ENCODE measurements at regions not wholly inside any gene's neighbourhood (a gene's known extent, or its start where the extent isn't known, plus 50 kb on each side); places are given as distances from the start of the nearest gene placed in this dataset.
A peak's percentile ranks its signal among the peaks of the same experiment; 100 is the strongest.

- no peak overlapping the region for H3K4me3 ChIP-seq (ENCODE audit: low read depth, low read length)
- no peaks in the 10 kb centered on the region for H3K36me3 ChIP-seq
- H3K9me3 ChIP-seq: no peaks in the 10 kb centered on the region
- no peak for DNase-seq
- peaks cover 12% of the 10 kb centered on the region for H3K4me1 ChIP-seq
- no peaks in the 10 kb centered on the region for H3K27me3 ChIP-seq
- TF ChIP-seq CTCF (IDR thresholded peaks at IDR 0.05; ENCODE audit: low read depth, low read length): no peak
These were observed 57.5 kb downstream of the MAGEF1 start for GRCh38 chr3:184654375-184654774.

GRCh38 chr3:184652465-184652864, 59.4 kb downstream of the MAGEF1 start:
- H3K27me3 ChIP-seq: no peaks in the 10 kb centered on the region
- no peak for DNase-seq
- no peak for TF ChIP-seq CTCF (IDR thresholded peaks at IDR 0.05; ENCODE audit: low read depth, low read length)
- no peaks in the 10 kb centered on the region for H3K36me3 ChIP-seq
- H3K4me1 ChIP-seq: peaks cover 4% of the 10 kb centered on the region
- H3K4me3 ChIP-seq (ENCODE audit: low read depth, low read length): no peak overlapping the region
- H3K9me3 ChIP-seq: no peaks in the 10 kb centered on the region

GRCh38 chr3:184651904-184652303, 60.0 kb downstream of the MAGEF1 start:
- no peak overlapping the region for H3K4me3 ChIP-seq (ENCODE audit: low read depth, low read length)
- H3K36me3 ChIP-seq: no peaks in the 10 kb centered on the region
- H3K9me3 ChIP-seq: no peaks in the 10 kb centered on the region
- no peaks in the 10 kb centered on the region for H3K27me3 ChIP-seq
- no peak for TF ChIP-seq CTCF (IDR thresholded peaks at IDR 0.05; ENCODE audit: low read depth, low read length)
- DNase-seq: no peak
- H3K4me1 ChIP-seq: peaks cover 3% of the 10 kb centered on the region

GRCh38 chr3:184648636-184649035, 63.2 kb downstream of the MAGEF1 start:
- Histone ChIP-seq H3K4me3 (ENCODE audit: low read depth, low read length) (no peak overlapping the region), H3K4me1 (no peaks in the 10 kb centered on the region), H3K9me3 (no peaks in the 10 kb centered on the region), H3K36me3 (no peaks in the 10 kb centered on the region), H3K27me3 (no peaks in the 10 kb centered on the region)
- no peak for DNase-seq
- TF ChIP-seq CTCF (IDR thresholded peaks at IDR 0.05; ENCODE audit: low read depth, low read length): no peak

- peaks cover 9% of the 10 kb centered on the region for H3K4me1 ChIP-seq
- TF ChIP-seq CTCF (IDR thresholded peaks at IDR 0.05; ENCODE audit: low read depth, low read length): no peak
These were observed 64.4 kb downstream of the MAGEF1 start for GRCh38 chr3:184647405-184647936.

GRCh38 chr3:184645336-184645735, 66.5 kb downstream of the MAGEF1 start:
- Histone ChIP-seq H3K9me3 (no peaks in the 10 kb centered on the region), H3K27me3 (no peaks in the 10 kb centered on the region)
- DNase-seq: no peak

More at GRCh38 chr3:184647405-184647936, 64.4 kb downstream of the MAGEF1 start:
- no peaks in the 10 kb centered on the region for H3K9me3 ChIP-seq
- no peaks in the 10 kb centered on the region for H3K36me3 ChIP-seq
- H3K4me3 ChIP-seq (ENCODE audit: low read depth, low read length): no peak overlapping the region
- H3K27me3 ChIP-seq: no peaks in the 10 kb centered on the region
- DNase-seq: peak; percentile 77

More at GRCh38 chr3:184645336-184645735, 66.5 kb downstream of the MAGEF1 start:
- no peaks in the 10 kb centered on the region for H3K36me3 ChIP-seq
- no peak overlapping the region for H3K4me3 ChIP-seq (ENCODE audit: low read depth, low read length)
- peaks cover 11% of the 10 kb centered on the region for H3K4me1 ChIP-seq
- no peak for TF ChIP-seq CTCF (IDR thresholded peaks at IDR 0.05; ENCODE audit: low read depth, low read length)

All from BE2C (cell line).